ENCODE measurements at regions not wholly inside any gene's neighbourhood (a gene's known extent, or its start where the extent isn't known, plus 50 kb on each side); places are given as distances from the start of the nearest gene placed in this dataset.
A peak's percentile ranks its signal among the peaks of the same experiment; 100 is the strongest.

GRCh38 chrX:39302838-39303237 is 501.6 kb downstream of the MID1IP1 start:
- no peak for DNase-seq

- DNase-seq = no peak
Observed at GRCh38 chrX:39304746-39305145, 503.5 kb downstream of the MID1IP1 start.

GRCh38 chrX:39307488-39307887 is 506.2 kb downstream of the MID1IP1 start:
- no peak for DNase-seq

GRCh38 chrX:39308126-39308525 is 506.9 kb downstream of the MID1IP1 start:
- no peak for DNase-seq

- DNase-seq = peak; percentile 64 to 72
Observed at GRCh38 chrX:39309018-39309635, 507.9 kb downstream of the MID1IP1 start.

- DNase-seq = peak; percentile 57 to 59
Observed at GRCh38 chrX:39309721-39310152, 508.5 kb downstream of the MID1IP1 start.

GRCh38 chrX:39310891-39311290 is 509.6 kb downstream of the MID1IP1 start:
- DNase-seq = no peak

- DNase-seq = no peak
Observed at GRCh38 chrX:39311646-39312045, 510.4 kb downstream of the MID1IP1 start.

- DNase-seq = no peak
Observed at GRCh38 chrX:39313146-39313545, 511.9 kb downstream of the MID1IP1 start.

GRCh38 chrX:39318506-39319343 is 517.5 kb downstream of the MID1IP1 start:
- DNase-seq = no peak

- DNase-seq = no peak
Observed at GRCh38 chrX:39320165-39320564, 518.9 kb downstream of the MID1IP1 start.

GRCh38 chrX:39322496-39322895 is 521.2 kb downstream of the MID1IP1 start:
- DNase-seq = no peak

GRCh38 chrX:39324233-39324930 is 523.1 kb downstream of the MID1IP1 start:
- DNase-seq = no peak

- peak; percentile 52 to 62 for DNase-seq
Observed at GRCh38 chrX:39327255-39327654, 526.0 kb downstream of the MID1IP1 start.

- no peak for DNase-seq
Observed at GRCh38 chrX:39327705-39328104, 526.4 kb downstream of the MID1IP1 start.

GRCh38 chrX:39328661-39329060 is 527.4 kb downstream of the MID1IP1 start:
- DNase-seq = no peak

- DNase-seq = peak; percentile 27 to 35
Observed at GRCh38 chrX:39331082-39331704, 529.9 kb downstream of the MID1IP1 start.

- DNase-seq = no peak
Observed at GRCh38 chrX:39333451-39333850, 532.2 kb downstream of the MID1IP1 start.

- DNase-seq = peak; percentile 16 to 26
Observed at GRCh38 chrX:39335513-39336235, 534.4 kb downstream of the MID1IP1 start.

- peak; percentile 7 to 8 for DNase-seq
Observed at GRCh38 chrX:39336671-39337311, 535.5 kb downstream of the MID1IP1 start.

- no peak for DNase-seq
Observed at GRCh38 chrX:39337451-39337850, 536.2 kb downstream of the MID1IP1 start.

- DNase-seq = no peak
Observed at GRCh38 chrX:39338583-39338982, 537.3 kb downstream of the MID1IP1 start.
